ENCODE measurements at regions not wholly inside any gene's neighbourhood (a gene's known extent, or its start where the extent isn't known, plus 50 kb on each side); places are given as distances from the start of the nearest gene placed in this dataset.

- no peaks in the 10 kb centered on the region for H3K9me3 Mint-ChIP-seq (ENCODE audit: low read depth, unreplicated experiment)
- no peak overlapping the region for H3K27ac Mint-ChIP-seq (ENCODE audit: unreplicated experiment)
- no peak overlapping the region for H3K4me3 Mint-ChIP-seq (ENCODE audit: low read depth, unreplicated experiment)
- intact Hi-C loops (cut with micrococcal nuclease; ENCODE audit: unreplicated experiment), result no loop called here
- TF ChIP-seq CTCF (IDR thresholded peaks at IDR 0.05; ENCODE audit: unreplicated experiment), result no peak
- CTCF ChIA-PET, result no interaction called here
- DNase-seq, result no peak
- H3K36me3 Mint-ChIP-seq (ENCODE audit: insufficient read depth, unreplicated experiment), result no peaks in the 10 kb centered on the region
- H3K27me3 Mint-ChIP-seq (ENCODE audit: unreplicated experiment), result no peaks in the 10 kb centered on the region
- no TSS peak for BruUV-seq (replicated peaks)
- no peaks in the 10 kb centered on the region for H3K4me1 Mint-ChIP-seq (ENCODE audit: low read depth, unreplicated experiment)
Observed at GRCh38 chr6:99833034-99833433, 161.0 kb downstream of the MCHR2 start.

- TF ChIP-seq CTCF (IDR thresholded peaks at IDR 0.05; ENCODE audit: unreplicated experiment), result no peak
- Mint-ChIP-seq H3K9me3 (ENCODE audit: low read depth, unreplicated experiment) (no peaks in the 10 kb centered on the region), H3K27me3 (ENCODE audit: unreplicated experiment) (peaks cover 14% of the 10 kb centered on the region), H3K4me1 (ENCODE audit: low read depth, unreplicated experiment) (no peaks in the 10 kb centered on the region), H3K36me3 (ENCODE audit: insufficient read depth, unreplicated experiment) (no peaks in the 10 kb centered on the region), H3K4me3 (ENCODE audit: low read depth, unreplicated experiment) (no peak overlapping the region), H3K27ac (ENCODE audit: unreplicated experiment) (no peak overlapping the region)
- no peak for DNase-seq
- CTCF ChIA-PET, result no interaction called here
- BruUV-seq (replicated peaks), result no TSS peak
- intact Hi-C loops (cut with micrococcal nuclease; ENCODE audit: unreplicated experiment), result no loop called here
Observed at GRCh38 chr6:99836471-99836870, 157.6 kb downstream of the MCHR2 start.

GRCh38 chr6:99838607-99839006, 155.4 kb downstream of the MCHR2 start:
- no TSS peak for BruUV-seq (replicated peaks)
- Mint-ChIP-seq H3K36me3 (ENCODE audit: insufficient read depth, unreplicated experiment) (no peaks in the 10 kb centered on the region), H3K4me3 (ENCODE audit: low read depth, unreplicated experiment) (no peak overlapping the region), H3K27ac (ENCODE audit: unreplicated experiment) (no peak overlapping the region), H3K4me1 (ENCODE audit: low read depth, unreplicated experiment) (no peaks in the 10 kb centered on the region), H3K27me3 (ENCODE audit: unreplicated experiment) (peaks cover 33% of the 10 kb centered on the region), H3K9me3 (ENCODE audit: low read depth, unreplicated experiment) (no peaks in the 10 kb centered on the region)
- intact Hi-C loops (cut with micrococcal nuclease; ENCODE audit: unreplicated experiment), result no loop called here
- CTCF ChIA-PET, result no interaction called here
- DNase-seq, result no peak
- TF ChIP-seq CTCF (IDR thresholded peaks at IDR 0.05; ENCODE audit: unreplicated experiment), result no peak

GRCh38 chr6:99841297-99841696, 152.7 kb downstream of the MCHR2 start:
- CTCF ChIA-PET, result no interaction called here
- no peak overlapping the region for H3K4me3 Mint-ChIP-seq (ENCODE audit: low read depth, unreplicated experiment)
- no peaks in the 10 kb centered on the region for H3K36me3 Mint-ChIP-seq (ENCODE audit: insufficient read depth, unreplicated experiment)
- BruUV-seq (replicated peaks), result no TSS peak
- intact Hi-C loops (cut with micrococcal nuclease; ENCODE audit: unreplicated experiment), result no loop called here
- no peak for TF ChIP-seq CTCF (IDR thresholded peaks at IDR 0.05; ENCODE audit: unreplicated experiment)
- H3K9me3 Mint-ChIP-seq (ENCODE audit: low read depth, unreplicated experiment), result no peaks in the 10 kb centered on the region
- H3K27me3 Mint-ChIP-seq (ENCODE audit: unreplicated experiment), result peaks cover 40% of the 10 kb centered on the region
- no peak for DNase-seq
- H3K4me1 Mint-ChIP-seq (ENCODE audit: low read depth, unreplicated experiment), result no peaks in the 10 kb centered on the region
- H3K27ac Mint-ChIP-seq (ENCODE audit: unreplicated experiment), result no peak overlapping the region

DNA sequence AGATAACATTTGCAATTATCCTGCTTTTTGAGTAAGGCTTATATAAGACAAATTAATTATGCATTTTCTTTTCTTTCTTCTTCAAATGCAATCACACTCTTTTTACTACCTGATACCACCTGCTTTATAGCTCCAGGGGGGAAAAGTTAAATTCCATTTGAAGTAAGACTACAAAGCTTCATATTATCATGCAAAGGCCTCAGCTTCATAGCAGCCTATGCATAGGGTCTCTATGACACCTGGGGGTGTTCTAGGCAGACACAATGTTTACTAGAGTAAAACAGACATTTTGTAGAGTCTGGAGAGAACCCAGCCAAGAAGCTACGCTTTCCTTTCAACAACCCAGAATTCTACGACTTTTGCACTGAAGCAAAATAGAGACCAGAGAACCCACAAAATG, 148.0 kb downstream of the MCHR2 start:
- intact Hi-C loops (cut with micrococcal nuclease; ENCODE audit: unreplicated experiment), result no loop called here
- Mint-ChIP-seq H3K9me3 (ENCODE audit: low read depth, unreplicated experiment) (no peaks in the 10 kb centered on the region), H3K36me3 (ENCODE audit: insufficient read depth, unreplicated experiment) (no peaks in the 10 kb centered on the region), H3K4me3 (ENCODE audit: low read depth, unreplicated experiment) (no peak overlapping the region), H3K27ac (ENCODE audit: unreplicated experiment) (no peak overlapping the region), H3K4me1 (ENCODE audit: low read depth, unreplicated experiment) (no peaks in the 10 kb centered on the region), H3K27me3 (ENCODE audit: unreplicated experiment) (peaks cover 43% of the 10 kb centered on the region)
- no peak for DNase-seq
- no TSS peak for BruUV-seq (replicated peaks)
- CTCF ChIA-PET, result interaction anchor here (1.1 kb wide), 1 partner anchor 11 kb away, joined by 3 read pairs; no protein-coding TSS in a partner anchor
- TF ChIP-seq CTCF (IDR thresholded peaks at IDR 0.05; ENCODE audit: unreplicated experiment), result no peak

Data from Calu3 (cell line).